Activated naive CD4-positive, alpha-beta T cell treated with anti-CD3 and anti-CD28 coated beads for 36 hours (primary cell): ENCODE measurements at regions not wholly inside any gene's neighbourhood (a gene's known extent, or its start where the extent isn't known, plus 50 kb on each side); places are given as distances from the start of the nearest gene placed in this dataset.

Experiments used
- CTCF ChIA-PET: fragments of 350-600 bp; sonication (Branson Sonifier 250); formaldehyde crosslinking; loops from one replicate; lab custom pipeline; 2021; ENCODE audit warnings: antibody characterized with exemption; lab: Charles Lee
- DNase-seq: peaks from one replicate; pipeline ENCODE4 v3.0.0-alpha.2; 2020
- H3K27ac Mint-ChIP-seq: one replicate; pipeline ENCODE4 v1.8.0; 2021; ENCODE audit warnings: mild to moderate bottlenecking, mixed read lengths
- H3K27me3 Mint-ChIP-seq: one replicate; pipeline ENCODE4 v1.8.0; 2021; ENCODE audit warnings: low read depth, mixed read lengths
- H3K36me3 Mint-ChIP-seq: one replicate; pipeline ENCODE4 v1.8.0; 2021; ENCODE audit warnings: low read depth, mixed read lengths
- H3K4me1 Mint-ChIP-seq: one replicate; pipeline ENCODE4 v1.8.0; 2021; ENCODE audit warnings: low read depth, mixed read lengths
- H3K4me3 Mint-ChIP-seq: one replicate; pipeline ENCODE4 v1.8.0; 2021; ENCODE audit warnings: mild to moderate bottlenecking, moderate library complexity, mixed read lengths
- H3K9me3 Mint-ChIP-seq: one replicate; pipeline ENCODE4 v1.8.0; 2021; ENCODE audit warnings: mixed read lengths
- intact Hi-C: fragments of 100-400 bp; cut with micrococcal nuclease; formaldehyde crosslinking; loops from one replicate; pipeline ENCODE4 v1.15.1; 2023

DNA sequence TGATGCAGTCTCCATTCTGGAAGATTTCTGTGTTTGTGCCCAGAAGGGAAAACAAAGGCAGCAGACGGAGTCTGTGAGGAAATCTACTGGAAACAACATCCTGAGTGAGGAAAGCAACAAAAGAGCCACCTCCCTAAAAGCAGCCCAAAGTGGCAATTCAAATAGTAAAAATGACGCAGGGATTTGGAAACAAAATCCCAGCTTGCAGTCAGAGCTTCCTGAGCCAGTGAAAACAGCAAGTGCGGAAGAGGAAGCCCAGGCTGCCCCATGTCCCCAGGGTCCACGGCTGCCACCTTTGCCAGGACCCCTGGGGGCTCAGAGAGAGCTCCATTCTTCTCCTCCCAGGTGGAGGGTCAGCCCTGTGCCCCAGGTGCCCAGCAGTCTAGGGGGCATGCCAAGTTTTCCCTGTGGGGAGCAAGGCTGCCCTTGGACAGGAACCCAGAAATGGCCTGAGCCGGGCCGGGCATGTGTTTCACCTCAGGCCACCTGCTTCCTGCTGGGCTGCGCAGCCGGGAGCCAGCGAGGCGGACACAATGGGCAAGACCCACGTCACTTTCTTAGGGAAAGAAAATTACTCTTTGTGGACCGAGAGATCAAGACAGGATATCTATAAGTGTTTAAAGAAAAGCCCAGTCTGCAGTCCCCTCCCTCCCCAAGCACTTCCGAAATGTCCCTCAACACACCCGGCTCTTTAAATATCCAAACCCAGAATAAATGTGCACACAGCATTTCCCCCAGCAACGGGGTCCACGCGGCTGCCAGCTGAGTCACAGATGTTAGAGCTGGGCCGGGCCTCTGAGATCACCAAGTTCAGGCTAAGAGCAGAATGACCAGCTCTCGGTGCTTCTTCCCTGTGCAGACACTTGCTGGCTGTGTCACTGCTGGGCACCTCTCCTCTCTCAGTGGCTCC is 231.1 kb downstream of the ARHGAP12 start:
- Mint-ChIP-seq H3K27ac (no peak overlapping the region), H3K4me1 (peaks cover 3% of the 10 kb centered on the region), H3K27me3 (no peaks in the 10 kb centered on the region), H3K36me3 (no peaks in the 10 kb centered on the region), H3K9me3 (peaks cover 3% of the 10 kb centered on the region), H3K4me3 (no peak overlapping the region)
- intact Hi-C loops, result no loop called here
- CTCF ChIA-PET, result no interaction called here
- no peak for DNase-seq

- Mint-ChIP-seq H3K27me3 (no peaks in the 10 kb centered on the region), H3K36me3 (no peaks in the 10 kb centered on the region), H3K27ac (no peak overlapping the region), H3K4me1 (no peaks in the 10 kb centered on the region), H3K9me3 (no peaks in the 10 kb centered on the region), H3K4me3 (no peak overlapping the region)
- DNase-seq, result no peak
- CTCF ChIA-PET, result interaction anchor here (0.6 kb wide), 1 partner anchor 58 kb away, joined by 4 read pairs; no protein-coding TSS in a partner anchor
- intact Hi-C loops, result no loop called here
Observed at GRCh38 chr10:31694929-31695837, 233.4 kb downstream of the ARHGAP12 start.

DNA sequence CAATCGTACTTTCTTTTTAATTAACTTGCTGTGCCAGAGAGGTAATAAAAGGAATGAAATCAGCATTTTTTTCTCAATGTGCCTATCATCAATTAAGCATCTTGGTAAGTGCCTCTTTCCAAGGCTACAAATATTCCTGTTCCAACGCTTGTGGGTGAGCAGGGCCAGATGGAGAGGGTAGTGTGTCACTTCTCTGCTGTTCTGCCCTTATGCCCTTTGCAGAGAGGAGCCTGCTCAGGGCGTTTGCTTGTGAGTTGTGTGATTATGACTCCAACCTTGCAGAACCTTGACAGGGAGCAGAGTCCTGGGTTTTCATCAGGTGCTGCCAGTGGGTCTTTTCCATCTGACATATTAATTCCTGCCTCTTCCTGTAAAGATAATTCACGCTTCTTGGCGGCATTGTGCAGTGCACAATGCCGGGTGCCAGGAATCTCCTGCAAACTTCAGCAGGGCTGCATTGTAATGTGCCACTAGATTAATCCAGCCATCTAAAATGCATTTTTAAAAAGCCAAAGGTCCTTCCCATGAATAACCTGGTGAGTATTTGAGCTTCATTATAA is 234.4 kb downstream of the ARHGAP12 start:
- Mint-ChIP-seq H3K36me3 (no peaks in the 10 kb centered on the region), H3K27ac (no peak overlapping the region), H3K4me1 (no peaks in the 10 kb centered on the region), H3K9me3 (peaks cover 3% of the 10 kb centered on the region), H3K4me3 (no peak overlapping the region), H3K27me3 (no peaks in the 10 kb centered on the region)
- intact Hi-C loops, result no loop called here
- CTCF ChIA-PET, result no interaction called here
- DNase-seq, result no peak

DNA sequence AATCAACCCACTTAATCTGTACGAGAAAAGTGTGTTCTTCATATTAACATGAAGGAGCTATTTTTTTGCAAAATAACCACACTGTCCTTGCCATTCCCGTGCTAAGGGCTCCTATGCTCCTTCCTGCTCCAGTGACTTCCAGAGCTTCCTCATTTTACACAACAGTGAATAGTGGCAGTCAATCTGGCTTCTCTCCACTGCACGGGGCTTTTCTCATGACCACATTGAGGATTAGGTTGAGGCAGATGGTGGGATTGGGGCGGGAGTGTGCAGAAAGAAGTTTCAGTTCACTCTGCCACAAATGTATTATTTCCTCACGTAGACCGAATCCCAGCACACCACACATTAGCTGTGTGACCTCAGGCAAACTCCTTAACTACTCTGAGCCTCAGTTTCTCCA is 235.1 kb downstream of the ARHGAP12 start:
- no peaks in the 10 kb centered on the region for H3K4me1 Mint-ChIP-seq
- CTCF ChIA-PET, result interaction anchor here (1.9 kb wide), 1 partner anchor 12 kb away, joined by 4 read pairs; no protein-coding TSS in a partner anchor

DNA sequence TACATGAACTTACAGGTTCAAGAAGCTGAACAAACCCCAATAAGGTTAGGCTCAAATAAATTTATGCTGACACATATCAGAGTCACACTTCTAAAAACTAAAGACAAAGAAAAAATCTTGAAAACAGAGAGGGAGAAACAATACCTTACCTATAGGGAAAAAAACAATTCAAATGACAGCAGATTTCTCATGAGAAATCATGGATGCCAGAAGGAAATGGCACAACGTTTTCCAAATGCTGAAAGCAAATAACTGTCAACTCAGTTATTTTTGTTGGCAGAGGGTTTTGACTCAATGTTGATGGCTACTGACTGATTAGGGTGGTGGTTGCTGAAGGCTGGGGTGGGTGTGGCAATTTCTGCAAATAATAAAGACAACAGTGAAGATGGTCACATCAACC is 239.4 kb downstream of the ARHGAP12 start:
- intact Hi-C loops, result no loop called here
- no peaks in the 10 kb centered on the region for H3K36me3 Mint-ChIP-seq
- H3K27me3 Mint-ChIP-seq, result peaks cover 5% of the 10 kb centered on the region
- no peak overlapping the region for H3K4me3 Mint-ChIP-seq
- no peaks in the 10 kb centered on the region for H3K4me1 Mint-ChIP-seq
- H3K9me3 Mint-ChIP-seq, result peaks cover 18% of the 10 kb centered on the region
- no peak for DNase-seq
- no peak overlapping the region for H3K27ac Mint-ChIP-seq
- CTCF ChIA-PET, result no interaction called here

More for the DNA sequence above, 235.1 kb downstream of the ARHGAP12 start:
- intact Hi-C loops, result no loop called here
- no peak for DNase-seq
- H3K4me3 Mint-ChIP-seq, result no peak overlapping the region
- H3K36me3 Mint-ChIP-seq, result no peaks in the 10 kb centered on the region
- no peaks in the 10 kb centered on the region for H3K27me3 Mint-ChIP-seq
- H3K9me3 Mint-ChIP-seq, result peaks cover 6% of the 10 kb centered on the region
- H3K27ac Mint-ChIP-seq, result no peak overlapping the region

GRCh38 chr10:31687663-31688482 is 240.8 kb downstream of the ARHGAP12 start:
- Mint-ChIP-seq H3K4me1 (no peaks in the 10 kb centered on the region), H3K27ac (no peak overlapping the region), H3K4me3 (no peak overlapping the region), H3K27me3 (peaks cover 5% of the 10 kb centered on the region), H3K36me3 (peaks cover 4% of the 10 kb centered on the region), H3K9me3 (peaks cover 26% of the 10 kb centered on the region)
- CTCF ChIA-PET, result no interaction called here
- DNase-seq, result no peak
- intact Hi-C loops, result no loop called here

- Mint-ChIP-seq H3K27ac (no peak overlapping the region), H3K9me3 (peaks cover 34% of the 10 kb centered on the region), H3K4me3 (no peak overlapping the region), H3K27me3 (peaks cover 5% of the 10 kb centered on the region), H3K4me1 (no peaks in the 10 kb centered on the region), H3K36me3 (peaks cover 4% of the 10 kb centered on the region)
- intact Hi-C loops, result no loop called here
- CTCF ChIA-PET, result no interaction called here
- DNase-seq, result no peak
Observed at GRCh38 chr10:31686599-31686998, 242.0 kb downstream of the ARHGAP12 start.

GRCh38 chr10:31683682-31684081 is 244.9 kb downstream of the ARHGAP12 start:
- Mint-ChIP-seq H3K4me3 (no peak overlapping the region), H3K36me3 (peaks cover 4% of the 10 kb centered on the region), H3K27me3 (peaks cover 5% of the 10 kb centered on the region), H3K27ac (no peak overlapping the region), H3K9me3 (peaks cover 30% of the 10 kb centered on the region), H3K4me1 (no peaks in the 10 kb centered on the region)
- CTCF ChIA-PET, result no interaction called here
- DNase-seq, result no peak
- intact Hi-C loops, result no loop called here

DNA sequence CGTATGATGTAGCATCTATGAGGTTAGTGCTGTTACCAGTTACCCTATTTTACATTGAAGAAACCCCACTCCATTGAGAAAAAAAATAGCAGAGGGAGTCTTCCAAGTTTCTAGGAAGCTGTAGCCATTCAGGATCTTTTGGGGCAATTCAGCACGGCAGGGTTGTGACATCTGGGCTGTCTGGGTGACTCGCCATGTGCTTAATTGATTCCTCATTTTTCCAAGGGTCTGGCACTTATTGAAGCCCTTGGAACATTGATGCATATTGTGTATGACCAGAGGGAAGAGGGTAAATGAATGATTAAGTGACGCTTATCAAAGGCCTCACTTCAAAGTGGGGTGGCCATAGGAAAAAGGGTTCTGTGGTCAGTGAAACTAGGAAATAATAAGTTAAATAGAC is 248.7 kb downstream of the ARHGAP12 start:
- CTCF ChIA-PET, result interaction anchor here (0.6 kb wide), 1 partner anchor 133 kb away, joined by 3 read pairs; no protein-coding TSS in a partner anchor
- Mint-ChIP-seq H3K27me3 (no peaks in the 10 kb centered on the region), H3K27ac (no peak overlapping the region), H3K36me3 (peaks cover 4% of the 10 kb centered on the region), H3K4me3 (no peak overlapping the region), H3K9me3 (peaks cover 31% of the 10 kb centered on the region), H3K4me1 (no peaks in the 10 kb centered on the region)
- intact Hi-C loops, result no loop called here
- no peak for DNase-seq

DNA sequence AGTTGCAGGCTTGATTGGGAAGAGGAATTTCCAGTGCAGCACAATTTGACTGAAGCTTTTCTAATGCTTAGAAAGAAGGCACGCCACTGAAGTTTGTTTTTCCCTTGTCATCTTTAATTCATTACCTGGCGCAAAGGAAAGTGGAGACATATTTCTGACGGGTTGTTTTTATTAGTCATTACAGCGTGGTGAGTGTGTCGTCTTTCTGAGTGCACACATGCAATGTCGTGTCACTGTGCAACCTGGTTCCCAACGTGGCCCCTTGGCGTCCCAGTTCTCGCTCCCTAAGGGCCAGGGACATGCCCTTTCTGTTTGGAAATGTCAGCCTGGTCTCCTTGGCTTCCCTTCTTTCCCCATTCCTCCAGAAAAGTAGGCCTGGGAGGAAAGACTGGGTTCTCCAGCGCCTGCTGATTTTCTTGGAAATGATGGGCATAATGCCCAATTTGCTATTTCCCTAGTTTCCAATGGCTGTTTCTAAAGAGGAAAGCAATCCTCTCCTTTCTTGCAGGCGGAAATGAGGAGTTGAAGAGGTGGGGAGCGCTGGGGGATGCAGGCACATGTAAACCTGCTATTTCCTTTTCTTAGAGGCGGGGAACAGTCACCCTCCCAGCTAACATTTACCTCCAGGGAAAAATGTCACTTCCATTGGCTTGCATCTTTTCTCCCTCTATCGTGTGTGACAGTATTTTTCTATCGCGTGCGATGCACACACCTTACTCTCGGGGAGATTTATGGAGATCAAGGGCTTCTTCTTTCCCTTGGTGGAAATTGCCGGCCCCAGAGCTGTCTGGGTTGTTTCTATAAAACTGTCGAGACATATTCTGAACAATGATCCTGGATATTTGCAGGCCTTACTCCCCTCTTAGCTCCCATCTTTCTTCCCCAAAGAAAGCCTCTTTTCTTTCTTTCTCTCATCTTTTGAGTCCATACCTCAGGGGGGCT is 249.8 kb downstream of the ARHGAP12 start:
- H3K4me3 Mint-ChIP-seq, result no peak overlapping the region
- DNase-seq, result no peak
- peaks cover 4% of the 10 kb centered on the region for H3K36me3 Mint-ChIP-seq
- no peaks in the 10 kb centered on the region for H3K27me3 Mint-ChIP-seq
- H3K9me3 Mint-ChIP-seq, result peaks cover 26% of the 10 kb centered on the region
- CTCF ChIA-PET, result interaction anchor here (0.6 kb wide), 1 partner anchor 132 kb away, joined by 3 read pairs; no protein-coding TSS in a partner anchor
- H3K4me1 Mint-ChIP-seq, result no peaks in the 10 kb centered on the region
- H3K27ac Mint-ChIP-seq, result no peak overlapping the region
- intact Hi-C loops, result no loop called here

DNA sequence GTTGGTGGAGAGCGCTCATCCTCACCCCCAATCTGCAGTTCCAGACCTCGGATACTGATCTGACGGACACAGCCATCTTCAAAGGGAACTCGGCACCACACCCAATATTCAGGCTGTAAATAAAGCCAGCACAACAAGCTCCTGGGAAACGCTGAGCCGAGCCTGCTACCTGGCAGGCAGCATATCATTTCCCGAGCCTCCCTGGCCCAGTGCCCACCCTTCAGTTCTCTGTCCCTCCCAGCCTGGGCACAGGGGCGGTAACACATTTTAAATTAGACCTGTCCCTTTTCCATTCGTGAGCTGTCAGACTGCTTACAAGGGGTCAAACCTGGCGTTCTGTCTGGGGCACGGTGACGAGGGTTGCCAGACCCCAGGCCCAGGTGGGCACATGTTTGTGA is 250.5 kb downstream of the ARHGAP12 start:
- H3K4me3 Mint-ChIP-seq, result no peak overlapping the region
- H3K4me1 Mint-ChIP-seq, result no peaks in the 10 kb centered on the region
- DNase-seq, result no peak
- H3K27ac Mint-ChIP-seq, result no peak overlapping the region
- CTCF ChIA-PET, result no interaction called here
- H3K27me3 Mint-ChIP-seq, result no peaks in the 10 kb centered on the region
- H3K36me3 Mint-ChIP-seq, result no peaks in the 10 kb centered on the region
- intact Hi-C loops, result no loop called here
- peaks cover 23% of the 10 kb centered on the region for H3K9me3 Mint-ChIP-seq
